8988T (cell line): ENCODE measurements at regions not wholly inside any gene's neighbourhood (a gene's known extent, or its start where the extent isn't known, plus 50 kb on each side); places are given as distances from the start of the nearest gene placed in this dataset.

ENCODE experiments used
- DNase-seq: peaks from one replicate; pipeline ENCODE4 v3.0.0; 2011

DNA sequence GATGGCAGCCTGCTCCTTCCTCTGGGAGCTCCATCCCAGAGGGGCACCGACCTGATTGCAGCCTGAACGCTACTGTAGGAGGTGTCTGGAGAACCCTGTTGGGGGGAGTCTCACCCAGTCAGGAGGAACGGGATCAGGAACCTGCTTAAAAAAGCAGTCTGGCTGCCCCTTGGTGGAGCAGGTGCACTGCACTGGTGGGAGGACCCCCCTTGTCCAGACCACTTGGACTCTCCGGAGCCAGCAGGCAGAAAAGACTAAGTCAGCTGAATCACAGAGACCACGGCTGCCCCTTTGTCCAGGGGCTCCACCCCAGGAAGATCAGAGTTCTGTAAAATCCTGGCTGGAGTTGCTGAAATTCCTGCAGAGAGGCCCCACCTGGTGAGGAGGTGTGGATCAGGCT lies 67.3 kb upstream of the MAGEB18 start:
- DNase-seq, result no peak

GRCh38 chrX:26071618-26072017 lies 66.5 kb upstream of the MAGEB18 start:
- no peak for DNase-seq

GRCh38 chrX:26083093-26083492 lies 55.0 kb upstream of the MAGEB18 start:
- no peak for DNase-seq
